HCT116 (cell line): ENCODE measurements at regions not wholly inside any gene's neighbourhood (a gene's known extent, or its start where the extent isn't known, plus 50 kb on each side); places are given as distances from the start of the nearest gene placed in this dataset.

Source experiments
- ATAC-seq: fragments of 200-7000 bp; cut with Tn5 transposase; 2 replicates; pipeline ENCODE4 v1.9.1; 2020; ENCODE audit warnings: mild to moderate bottlenecking, moderate library complexity
- BruUV-seq: library from RNA; stranded (reverse); fragments of 400-500 nt; replicated peaks from 2 replicates; lab custom pipeline; 2021; lab: Mats Ljungman, UMichigan
- CTCF ChIA-PET: fragments of 300-600 bp; sonication (Branson Sonifier 250); formaldehyde crosslinking; loops from one replicate; lab custom pipeline; 2021; ENCODE audit warnings: antibody characterized with exemption; lab: Charles Lee
- POLR2A ChIA-PET: fragments of 300-600, 350-600 bp; sonication (Branson Sonifier 250); formaldehyde crosslinking; loops from one replicate; lab custom pipeline; 2021; ENCODE audit warnings: antibody characterized with exemption; lab: Charles Lee
- RAD21 ChIA-PET, 2 experiments: fragments of 300-600 bp; sonication (Branson Sonifier 250); formaldehyde crosslinking; loops; one replicate each; lab custom pipeline; 2023; ENCODE audit warnings: low total read pairs in 2 of 2; ENCODE audit not compliant: uncharacterized antibody in 2 of 2, unreplicated experiment in 2 of 2, low non-redundant PET in 1 of 2; lab: Charles Lee
- DNase-seq: peaks from one replicate; pipeline ENCODE4 v3.0.0-alpha.2; 2010; ENCODE audit warnings: low read depth, low spot score
- H2AFZ ChIP-seq: fragments of 200-600 bp; shearing (Covaris generic), sonication (generic); 2 replicates; pipeline ENCODE4 v1.6.1; 2017; ENCODE audit warnings: low read depth, mixed run types, mixed read lengths, antibody characterized with exemption, low read length; ENCODE audit not compliant: poor library complexity, severe bottlenecking
- H3K27ac ChIP-seq: 2 replicates; pipeline ENCODE4 v1.5.1; 2012; ENCODE audit warnings: low read depth, low read length
- H3K27me3 ChIP-seq: fragments of 200-600 bp; sonication (generic); 2 replicates; pipeline ENCODE4 v1.6.1; 2016; ENCODE audit warnings: mixed run types, low read length, mixed read lengths; ENCODE audit not compliant: insufficient read depth
- H3K36me3 ChIP-seq, 2 experiments: fragments of 200-500 bp in 1 of 2; fragments of 200-600 bp in 1 of 2; sonication (Bioruptor generic) in 1 of 2; sonication (generic) in 1 of 2; 2 replicates each; pipeline versions ENCODE4 v1.5.1 to v1.6.1; 2014 to 2016; ENCODE audit warnings: low read length in 2 of 2, inconsistent platforms in 1 of 2, mixed read lengths in 1 of 2, mixed run types in 1 of 2; ENCODE audit not compliant: insufficient read depth in 2 of 2, control insufficient read depth in 1 of 2
- H3K4me1 ChIP-seq, 2 experiments: fragments of 200-600 bp in 1 of 2; sonication (generic) in 1 of 2; 2 replicates each; pipeline versions ENCODE4 v1.5.1 to v1.6.1; 2012 to 2017; ENCODE audit warnings: low read length in 2 of 2, inconsistent platforms in 1 of 2, mild to moderate bottlenecking in 1 of 2, mixed read lengths in 1 of 2, mixed run types in 1 of 2, moderate library complexity in 1 of 2; ENCODE audit not compliant: insufficient read depth in 2 of 2, control insufficient read depth in 1 of 2
- H3K4me2 ChIP-seq: fragments of 200-600 bp; sonication (generic); 2 replicates; pipeline ENCODE4 v1.6.1; 2017; ENCODE audit warnings: mixed run types, low read length, mixed read lengths
- H3K4me3 ChIP-seq, 2 experiments: fragments of 200-600 bp in 1 of 2; sonication (generic) in 1 of 2; replicated peaks in 1 of 2; 2 replicates each; pipeline ENCODE4 v1.5.1; 2011 to 2016; ENCODE audit warnings: low read length in 2 of 2, control low read depth in 1 of 2, low read depth in 1 of 2, mild to moderate bottlenecking in 1 of 2, mixed read lengths in 1 of 2, mixed run types in 1 of 2
- H3K79me2 ChIP-seq: fragments of 200-600 bp; sonication (generic); 2 replicates; pipeline ENCODE4 v1.6.1; 2017; ENCODE audit warnings: mild to moderate bottlenecking, mixed run types, low read length, moderate library complexity, mixed read lengths; ENCODE audit not compliant: insufficient read depth
- H3K9ac ChIP-seq: fragments of 200-600 bp; sonication (generic); 2 replicates; pipeline ENCODE4 v1.6.1; 2016; ENCODE audit warnings: low read length, mixed read lengths
- H3K9me2 ChIP-seq: fragments of 200-600 bp; sonication (generic), shearing (Covaris generic); 2 replicates; pipeline ENCODE4 v1.6.1; 2017; ENCODE audit warnings: mixed run types, mild to moderate bottlenecking, moderate library complexity; ENCODE audit not compliant: insufficient read depth
- H3K9me3 ChIP-seq, 2 experiments: fragments of 200-500 bp in 1 of 2; fragments of 200-600 bp in 1 of 2; sonication (Bioruptor generic) in 1 of 2; sonication (generic) in 1 of 2; 2 replicates each; pipeline ENCODE4 v1.6.1; 2014 to 2017; ENCODE audit warnings: low read length in 2 of 2, mixed read lengths in 2 of 2, inconsistent platforms in 1 of 2, low read depth in 1 of 2, mild to moderate bottlenecking in 1 of 2, mixed run types in 1 of 2, moderate library complexity in 1 of 2; ENCODE audit not compliant: control insufficient read depth in 1 of 2, insufficient read depth in 1 of 2
- H4K20me1 ChIP-seq: fragments of 200-600 bp; sonication (generic), shearing (Covaris generic); 2 replicates; pipeline ENCODE4 v1.6.1; 2017; ENCODE audit warnings: mixed run types, mild to moderate bottlenecking, moderate library complexity; ENCODE audit not compliant: insufficient read depth
- ATF3 ChIP-seq: IDR thresholded peaks from 2 replicates; pipeline ENCODE4 v1.6.1; 2012
- CBX3 ChIP-seq: IDR thresholded peaks from 2 replicates; pipeline ENCODE4 v1.6.1; 2012; ENCODE audit warnings: low read depth
- CEBPB ChIP-seq: IDR thresholded peaks from 2 replicates; pipeline ENCODE4 v1.6.1; 2012; ENCODE audit warnings: low read depth
- EZH2phosphoT487 ChIP-seq: fragments of 200-600 bp; IDR thresholded peaks from 2 replicates; pipeline ENCODE4 v1.6.1; 2018; ENCODE audit warnings: antibody characterized with exemption, borderline replicate concordance
- MAX ChIP-seq: IDR thresholded peaks from 2 replicates; pipeline ENCODE4 v1.6.1; 2012
- POLR2A ChIP-seq: IDR thresholded peaks from 2 replicates; pipeline ENCODE4 v1.7.0; 2011; ENCODE audit warnings: borderline replicate concordance; ENCODE audit not compliant: insufficient read depth, insufficient read length; ENCODE audit errors: extremely low read depth
- RAD21 ChIP-seq: IDR thresholded peaks from 2 replicates; pipeline ENCODE4 v1.6.1; 2012; ENCODE audit warnings: low read depth, mild to moderate bottlenecking
- REST ChIP-seq: IDR thresholded peaks from 2 replicates; pipeline ENCODE4 v1.6.1; 2012; ENCODE audit warnings: low read depth
- SIN3A ChIP-seq: IDR thresholded peaks from 2 replicates; pipeline ENCODE4 v1.6.1; 2012; ENCODE audit warnings: low read depth
- YY1 ChIP-seq: IDR thresholded peaks from 2 replicates; pipeline ENCODE4 v1.6.1; 2011; ENCODE audit warnings: low read length, low read depth, moderate library complexity, mild to moderate bottlenecking; ENCODE audit not compliant: insufficient replicate concordance; ENCODE audit errors: extremely low read depth
- ZBTB33 ChIP-seq: IDR thresholded peaks from 2 replicates; pipeline ENCODE4 v1.6.1; 2011; ENCODE audit warnings: mild to moderate bottlenecking, low read length, moderate library complexity; ENCODE audit not compliant: insufficient replicate concordance; ENCODE audit errors: extremely low read depth
- ZFX ChIP-seq: fragments of 450-650 bp; IDR thresholded peaks from 2 replicates; pipeline ENCODE4 v1.6.1; 2017
- intact Hi-C: fragments of 100-400 bp; cut with micrococcal nuclease; formaldehyde crosslinking; loops from 2 replicates; pipeline ENCODE4 v1.10.0; 2022

GRCh38 chr16:86805188-86805587 lies 226.8 kb downstream of the FOXL1 start:
- Histone ChIP-seq H3K27me3 (peaks cover 93% of the 10 kb centered on the region), H3K9me3 (no peaks in the 10 kb centered on the region), H2AFZ (no peak overlapping the region), H3K4me3 (no peak overlapping the region), H3K9me2 (no peaks in the 10 kb centered on the region), H3K9ac (no peak overlapping the region), H4K20me1 (no peaks in the 10 kb centered on the region), H3K79me2 (no peaks in the 10 kb centered on the region), H3K27ac (no peak overlapping the region), H3K4me2 (no peak overlapping the region), H3K36me3 (no peaks in the 10 kb centered on the region), H3K4me1 (no peaks in the 10 kb centered on the region)
- intact Hi-C loops, result no loop called here
- DNase-seq (no peak), ATAC-seq (no peak)
- ChIA-PET CTCF (no interaction called here), RAD21 (no interaction called here), POLR2A (no interaction called here)
- TF ChIP-seq EZH2phosphoT487 (no peak), ZBTB33 (no peak), SIN3A (no peak), RAD21 (no peak), YY1 (no peak), CEBPB (no peak), ZFX (no peak), ATF3 (no peak), MAX (no peak), POLR2A (no peak), REST (no peak), CBX3 (no peak)
- BruUV-seq, result no TSS peak
